AG10803 (cell line): ENCODE measurements at regions not wholly inside any gene's neighbourhood (a gene's known extent, or its start where the extent isn't known, plus 50 kb on each side); places are given as distances from the start of the nearest gene placed in this dataset.

Experiments
- DNase-seq: peaks from one replicate; pipeline ENCODE4 v3.0.0; 2010; ENCODE audit warnings: low read depth
- H3K4me3 ChIP-seq: 2 replicates; pipeline ENCODE4 v1.5.1; 2011; ENCODE audit warnings: mild to moderate bottlenecking, low read length, control low read depth
- CTCF ChIP-seq: conservative IDR thresholded peaks from 2 replicates; pipeline ENCODE4 v1.5.1; 2011; ENCODE audit warnings: mild to moderate bottlenecking, low read length, control low read depth, inconsistent platforms

- DNase-seq = no peak
- TF ChIP-seq CTCF = no peak
- no peak overlapping the region for H3K4me3 ChIP-seq
Observed at GRCh38 chr11:134480136-134480712, 68.2 kb upstream of the B3GAT1 start.

GRCh38 chr11:134479206-134480135 lies 67.4 kb upstream of the B3GAT1 start:
- no peak for TF ChIP-seq CTCF
- no peak for DNase-seq

GRCh38 chr11:134478611-134479010 lies 66.6 kb upstream of the B3GAT1 start:
- no peak for TF ChIP-seq CTCF
- DNase-seq = no peak
- no peak overlapping the region for H3K4me3 ChIP-seq

More at GRCh38 chr11:134479206-134480135, 67.4 kb upstream of the B3GAT1 start:
- H3K4me3 ChIP-seq = no peak overlapping the region

- no peak for TF ChIP-seq CTCF
- no peak overlapping the region for H3K4me3 ChIP-seq
- DNase-seq = no peak
Observed at GRCh38 chr11:134478176-134478575, 66.1 kb upstream of the B3GAT1 start.

- DNase-seq = no peak
Observed at GRCh38 chr11:134477486-134477885, 65.4 kb upstream of the B3GAT1 start.

GRCh38 chr11:134476435-134477021 lies 64.5 kb upstream of the B3GAT1 start:
- DNase-seq = no peak
- H3K4me3 ChIP-seq = no peak overlapping the region
- TF ChIP-seq CTCF = no peak

More at GRCh38 chr11:134477486-134477885, 65.4 kb upstream of the B3GAT1 start:
- no peak for TF ChIP-seq CTCF
- no peak overlapping the region for H3K4me3 ChIP-seq
